Putamen (tissue), 1 donor: ENCODE measurements at regions not wholly inside any gene's neighbourhood (a gene's known extent, or its start where the extent isn't known, plus 50 kb on each side); places are given as distances from the start of the nearest gene placed in this dataset.

Experiments
- DNase-seq: peaks from one replicate; pipeline ENCODE4 v3.0.0-alpha.2; 2016; ENCODE audit warnings: low spot score

DNA sequence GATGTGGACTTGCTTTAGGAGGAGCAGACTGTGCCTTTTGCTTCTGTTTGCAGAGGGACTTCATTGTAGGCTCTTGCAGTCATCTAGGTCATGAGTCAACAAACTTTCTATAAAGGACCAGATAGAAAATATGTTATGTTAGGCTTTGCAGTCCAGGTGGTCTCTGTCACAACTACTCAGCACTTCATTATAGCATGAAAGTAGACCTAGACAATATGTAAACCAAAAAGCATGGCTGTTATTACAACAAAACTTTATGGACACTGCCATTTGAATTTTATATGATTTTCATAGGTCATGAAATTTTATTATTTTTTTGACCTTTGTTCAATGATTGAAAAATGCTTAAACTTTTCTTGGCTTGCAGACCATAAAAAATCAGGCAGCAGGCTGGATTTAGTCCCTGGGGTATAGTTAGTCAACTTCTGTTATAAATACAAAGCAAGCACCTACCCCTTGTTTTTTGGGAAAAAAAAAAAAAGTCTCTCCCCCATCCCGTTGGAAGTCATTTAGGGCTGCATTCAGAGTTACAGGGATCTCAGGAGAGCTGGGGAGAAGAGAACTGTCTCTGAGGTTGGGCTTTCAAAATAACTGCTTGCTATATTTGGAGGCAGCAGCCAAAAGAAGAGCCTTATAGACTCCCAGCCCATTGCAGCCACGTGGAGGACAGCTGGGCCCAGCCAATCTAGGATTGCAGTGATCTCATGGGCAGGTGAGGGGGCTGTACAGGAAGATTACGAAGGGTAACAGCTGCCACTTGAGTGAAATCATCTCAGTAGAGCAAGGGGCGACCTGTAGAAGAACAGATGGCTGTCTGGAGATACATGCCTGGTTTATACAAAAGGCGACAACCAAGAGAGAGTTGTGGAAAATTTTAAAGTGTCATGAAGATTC, 136.6 kb upstream of the TNC start:
- no peak for DNase-seq

- no peak for DNase-seq
Observed at GRCh38 chr9:115261656-115262081, 143.7 kb upstream of the TNC start.

DNA sequence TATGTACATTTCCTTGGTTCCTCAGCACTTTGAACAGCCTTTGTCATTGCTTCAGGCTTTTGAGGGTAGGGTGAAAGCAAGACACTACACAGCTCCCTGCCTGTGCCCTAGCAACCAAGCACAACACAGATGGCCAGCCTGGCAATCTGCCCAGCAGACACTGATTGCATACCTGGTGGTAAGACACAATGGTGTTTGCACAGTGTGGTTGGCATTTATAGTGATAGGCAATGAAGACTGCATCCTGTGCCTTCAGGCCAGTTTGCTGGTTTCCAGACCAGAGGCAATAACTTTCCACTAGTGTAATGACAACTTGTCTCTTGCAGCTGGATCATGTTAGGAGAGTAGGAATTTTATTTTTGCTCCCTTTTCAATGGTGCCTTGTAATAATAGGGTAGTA, 144.5 kb upstream of the TNC start:
- peak; percentile 1 for DNase-seq

DNA sequence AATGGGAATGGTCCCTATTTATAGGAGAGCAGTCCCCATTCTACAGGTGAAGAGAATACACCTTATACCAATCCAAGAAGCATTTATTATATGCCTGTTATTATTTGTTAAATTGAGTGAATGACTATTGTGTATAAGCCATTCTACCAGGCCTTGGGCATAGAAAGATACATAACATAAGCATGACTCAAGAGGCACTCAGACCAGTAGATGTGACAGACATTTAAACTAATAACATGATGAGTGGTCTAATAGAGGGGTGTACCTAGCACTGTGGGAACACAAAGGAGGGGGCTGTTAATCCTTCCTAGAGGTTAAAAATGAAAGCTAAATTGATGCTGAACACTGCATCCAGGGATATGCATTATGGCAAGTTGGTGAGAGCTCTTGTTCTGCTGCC, 145.0 kb upstream of the TNC start:
- DNase-seq = no peak

- no peak for DNase-seq
Observed at GRCh38 chr9:115263371-115264075, 145.6 kb upstream of the TNC start.

DNA sequence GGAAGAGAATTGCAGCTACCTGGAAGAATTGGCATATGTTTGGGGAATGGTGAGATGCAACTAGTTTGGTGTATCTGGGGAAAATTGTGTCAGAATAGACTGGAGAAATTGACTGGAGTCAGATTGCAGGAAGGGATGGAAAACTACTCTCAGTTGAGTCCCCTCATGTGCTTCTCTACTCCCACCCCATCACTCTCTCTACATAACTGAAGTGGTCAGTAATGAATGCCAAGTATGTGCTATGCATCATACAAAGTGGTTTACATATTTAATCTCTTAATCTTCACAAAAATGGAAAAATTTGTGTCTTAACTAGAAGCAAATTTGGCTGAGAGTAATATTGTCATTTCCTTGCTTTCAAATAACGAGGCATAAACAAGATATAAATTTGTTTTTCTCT, 146.4 kb upstream of the TNC start:
- no peak for DNase-seq

GRCh38 chr9:115267790-115268189, 149.8 kb upstream of the TNC start:
- no peak for DNase-seq

DNA sequence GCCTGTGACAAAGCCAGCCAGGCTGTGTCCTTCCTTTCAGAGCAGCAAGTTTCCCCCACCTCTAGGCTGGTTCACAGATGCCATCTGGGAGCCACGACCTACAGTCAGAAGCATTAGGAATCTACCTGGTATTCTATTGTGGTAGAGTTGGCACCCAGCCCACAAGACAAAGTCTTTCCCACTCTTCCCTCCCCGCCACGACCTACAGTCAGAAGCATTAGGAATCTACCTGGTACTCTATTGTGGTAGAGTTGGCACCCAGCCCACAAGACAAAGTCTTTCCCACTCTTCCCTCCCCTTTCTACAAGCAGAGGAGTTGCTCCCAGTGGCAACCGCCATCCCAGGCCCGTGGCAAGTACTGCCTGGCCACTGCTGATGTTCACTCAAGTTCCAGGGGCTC, 157.8 kb upstream of the TNC start:
- no peak for DNase-seq

- no peak for DNase-seq
Observed at GRCh38 chr9:115276621-115277020, 158.7 kb upstream of the TNC start.

DNA sequence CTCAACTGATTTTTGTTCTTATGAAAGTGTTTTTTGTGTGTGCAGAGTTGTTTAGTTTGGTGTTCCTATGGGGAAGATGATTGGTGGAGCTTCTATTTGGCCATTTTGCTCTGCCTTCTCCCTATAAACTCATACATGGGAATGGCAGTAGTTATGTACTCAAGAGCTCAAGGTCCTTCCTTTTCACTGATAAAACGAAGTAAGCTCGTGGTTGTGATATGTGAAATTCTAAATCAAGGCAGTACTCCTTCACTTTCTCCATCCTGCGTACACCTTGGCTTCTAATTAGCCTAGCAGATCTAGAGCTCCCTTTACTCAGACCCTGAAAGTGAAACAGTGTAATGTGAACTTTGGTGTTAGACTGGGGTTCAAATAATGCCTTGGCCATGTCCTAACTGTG, 159.3 kb upstream of the TNC start:
- DNase-seq = no peak

GRCh38 chr9:115278326-115279035, 160.5 kb upstream of the TNC start:
- DNase-seq = no peak

DNA sequence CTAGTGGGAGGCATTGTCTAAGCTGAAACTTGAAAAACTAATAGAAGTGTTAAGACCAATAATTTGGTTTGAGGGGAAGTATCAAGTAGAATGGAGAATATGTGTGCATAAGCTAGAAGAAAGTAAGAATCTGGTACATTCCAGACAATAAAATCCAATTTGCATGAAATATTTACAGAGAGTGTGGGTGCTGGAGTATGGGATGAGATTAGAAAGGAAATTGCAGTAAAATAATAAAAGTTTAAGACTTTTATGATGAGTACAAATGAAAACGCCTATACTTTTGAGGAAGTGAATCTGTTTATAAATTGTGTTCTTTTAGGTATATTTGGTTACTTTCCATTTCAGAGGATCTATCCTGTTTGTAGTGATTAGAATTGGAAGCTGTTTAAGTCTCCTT, 165.4 kb upstream of the TNC start:
- no peak for DNase-seq

DNA sequence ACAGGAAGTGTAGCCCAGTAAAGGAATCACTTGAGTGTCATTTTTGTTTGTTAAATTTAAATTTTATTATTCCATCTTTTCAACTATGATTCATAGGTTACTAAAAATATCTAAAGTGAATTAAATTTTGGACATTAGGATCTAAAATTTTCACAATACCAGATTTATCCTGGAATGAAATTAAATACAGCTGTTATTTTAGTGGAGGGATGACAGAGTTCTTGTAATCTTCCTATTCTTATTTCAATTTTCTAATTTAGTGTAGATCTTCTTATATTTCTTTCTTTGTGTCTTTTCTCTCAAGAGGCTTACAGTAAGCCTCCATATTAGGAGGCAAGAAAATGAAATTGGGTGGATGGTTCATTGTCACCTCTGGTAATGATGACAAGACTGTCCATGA, 167.9 kb upstream of the TNC start:
- DNase-seq = no peak

GRCh38 chr9:115286411-115286810, 168.5 kb upstream of the TNC start:
- DNase-seq = no peak

- no peak for DNase-seq
Observed at GRCh38 chr9:115289757-115290208, 171.8 kb upstream of the TNC start.

- peak; percentile 16 for DNase-seq
Observed at GRCh38 chr9:115291841-115292240, 173.9 kb upstream of the TNC start.

- DNase-seq = no peak
Observed at GRCh38 chr9:115292584-115293279, 174.8 kb upstream of the TNC start.

- DNase-seq = no peak
Observed at GRCh38 chr9:115295734-115296133, 177.8 kb upstream of the TNC start.

- DNase-seq = no peak
Observed at GRCh38 chr9:115296831-115297565, 179.0 kb upstream of the TNC start.

- DNase-seq = no peak
Observed at GRCh38 chr9:115300116-115300515, 182.2 kb upstream of the TNC start.

DNA sequence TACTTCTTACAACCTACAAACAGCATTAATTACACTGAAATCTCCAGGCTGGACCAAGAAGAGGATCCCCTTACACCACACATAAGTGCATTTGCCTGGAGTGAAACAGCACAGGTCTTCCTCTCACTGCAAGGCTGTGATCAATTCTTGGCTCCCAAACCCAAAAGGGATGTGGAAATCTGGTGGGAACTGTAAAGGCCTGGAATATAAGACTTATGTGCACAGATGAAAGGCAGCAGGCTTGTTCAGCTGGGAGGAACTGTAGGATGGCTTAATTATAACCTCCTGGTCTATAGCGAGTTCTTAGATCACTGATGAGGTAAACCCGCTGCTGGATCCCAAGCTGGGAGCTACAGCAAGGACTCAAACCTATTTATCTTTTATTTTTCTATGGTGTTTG, 182.9 kb upstream of the TNC start:
- no peak for DNase-seq
